Astrocyte (in vitro differentiated cells and primary cell): ENCODE measurements at regions not wholly inside any gene's neighbourhood (a gene's known extent, or its start where the extent isn't known, plus 50 kb on each side); places are given as distances from the start of the nearest gene placed in this dataset.

Source experiments
- DNase-seq: peaks from one replicate; pipeline ENCODE4 v3.0.0-alpha.2; 2010; ENCODE audit warnings: low read depth
- FAIRE-seq: peaks from 2 replicates; lab custom pipeline; 2011; peaks lifted over from hg19 to GRCh38; lab: Jason Lieb, UNC
- H2AFZ ChIP-seq: 2 replicates; pipeline ENCODE4 v1.6.0; 2012; ENCODE audit warnings: low read depth, low read length, inconsistent platforms
- H3K27ac ChIP-seq: 2 replicates; pipeline ENCODE4 v1.5.1; 2011; ENCODE audit warnings: low read depth, low read length, inconsistent platforms
- H3K27me3 ChIP-seq: 2 replicates; pipeline ENCODE4 v1.6.0; 2011; ENCODE audit warnings: low read length, inconsistent platforms; ENCODE audit not compliant: insufficient read depth
- H3K36me3 ChIP-seq: 2 replicates; pipeline ENCODE4 v1.5.1; 2011; ENCODE audit warnings: low read length, inconsistent platforms; ENCODE audit not compliant: insufficient read depth
- H3K4me1 ChIP-seq: 2 replicates; pipeline ENCODE4 v1.5.1; 2011; ENCODE audit warnings: low read length, inconsistent platforms; ENCODE audit not compliant: insufficient read depth
- H3K4me2 ChIP-seq: 2 replicates; pipeline ENCODE4 v1.6.0; 2012; ENCODE audit warnings: low read length, inconsistent platforms
- H3K4me3 ChIP-seq: 2 replicates; pipeline ENCODE4 v1.5.1; 2011; ENCODE audit warnings: low read depth, mild to moderate bottlenecking, low read length, inconsistent platforms; ENCODE audit not compliant: insufficient read depth
- H3K79me2 ChIP-seq: 2 replicates; pipeline ENCODE4 v1.6.0; 2012; ENCODE audit warnings: mild to moderate bottlenecking, low read length, inconsistent platforms; ENCODE audit not compliant: insufficient read depth
- H3K9ac ChIP-seq: 2 replicates; pipeline ENCODE4 v1.6.0; 2012; ENCODE audit warnings: mild to moderate bottlenecking, low read length, inconsistent platforms
- H3K9me3 ChIP-seq: 2 replicates; pipeline ENCODE4 v1.5.1; 2012; ENCODE audit warnings: low read depth, mild to moderate bottlenecking, low read length, inconsistent platforms; ENCODE audit not compliant: insufficient read depth
- H4K20me1 ChIP-seq: 2 replicates; pipeline ENCODE4 v1.6.0; 2012; ENCODE audit warnings: low read length, inconsistent platforms; ENCODE audit not compliant: insufficient read depth
- H3K27ac Mint-ChIP-seq: one replicate; pipeline ENCODE4 v1.8.0; 2021; ENCODE audit warnings: mild to moderate bottlenecking, mixed read lengths; ENCODE audit not compliant: unreplicated experiment
- H3K27me3 Mint-ChIP-seq: one replicate; pipeline ENCODE4 v1.8.0; 2021; ENCODE audit warnings: low read depth, mixed read lengths; ENCODE audit not compliant: unreplicated experiment
- H3K36me3 Mint-ChIP-seq: one replicate; pipeline ENCODE4 v1.8.0; 2021; ENCODE audit warnings: low read depth, mixed read lengths; ENCODE audit not compliant: unreplicated experiment
- H3K4me1 Mint-ChIP-seq: one replicate; pipeline ENCODE4 v1.8.0; 2021; ENCODE audit warnings: low read depth, mixed read lengths; ENCODE audit not compliant: unreplicated experiment
- H3K4me3 Mint-ChIP-seq: one replicate; pipeline ENCODE4 v1.8.0; 2021; ENCODE audit warnings: mild to moderate bottlenecking, moderate library complexity, mixed read lengths; ENCODE audit not compliant: unreplicated experiment
- H3K9me3 Mint-ChIP-seq: one replicate; pipeline ENCODE4 v1.8.0; 2021; ENCODE audit warnings: mild to moderate bottlenecking, mixed read lengths; ENCODE audit not compliant: unreplicated experiment
- EZH2 ChIP-seq: IDR thresholded peaks from 2 replicates; pipeline ENCODE4 v1.6.1; 2012; ENCODE audit warnings: mild to moderate bottlenecking, low read length, inconsistent platforms; ENCODE audit not compliant: insufficient read depth
- TF ChIP-seq, protein P1 (sequence below): IDR thresholded peaks from 2 replicates; pipeline ENCODE4 v1.5.1; 2011; ENCODE audit warnings: low read depth, mild to moderate bottlenecking, inconsistent platforms, low read length, moderate library complexity; ENCODE audit not compliant: insufficient read depth

DNA sequence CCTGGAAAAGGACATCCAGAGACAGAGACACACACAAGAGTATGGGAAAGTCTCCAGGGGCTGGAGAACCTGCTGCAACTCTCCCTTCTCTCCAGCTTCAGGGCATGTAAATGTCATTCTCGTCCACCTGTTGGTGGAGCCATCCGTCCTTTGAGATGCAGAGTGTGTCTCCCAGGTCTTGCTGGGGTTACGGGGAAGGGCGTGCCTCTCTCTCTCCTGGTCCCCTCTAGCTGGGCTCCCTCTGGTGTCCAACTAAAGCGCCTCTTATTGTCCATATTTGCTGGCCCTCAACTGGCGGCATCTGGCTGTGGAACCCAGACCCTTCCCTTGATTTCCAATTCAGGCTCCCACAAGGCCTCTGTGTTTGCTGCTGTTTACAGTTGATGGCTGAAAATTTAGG is 244.1 kb downstream of the BMP7 start:
- Histone ChIP-seq H3K27ac (no peak overlapping the region), H2AFZ (no peak overlapping the region), H3K4me3 (no peak overlapping the region), H4K20me1 (no peaks in the 10 kb centered on the region), H3K36me3 (no peaks in the 10 kb centered on the region), H3K4me1 (peaks cover 3% of the 10 kb centered on the region), H3K27me3 (peaks cover 12% of the 10 kb centered on the region), H3K9me3 (peaks cover 7% of the 10 kb centered on the region), H3K9ac (no peak overlapping the region), H3K79me2 (no peaks in the 10 kb centered on the region), H3K4me2 (no peak overlapping the region)
- no peak overlapping the region for H3K27ac Mint-ChIP-seq
- peaks cover 49% of the 10 kb centered on the region for H3K27me3 Mint-ChIP-seq
- peaks cover 8% of the 10 kb centered on the region for H3K9me3 Mint-ChIP-seq
- H3K4me1 Mint-ChIP-seq, result peaks cover 5% of the 10 kb centered on the region
- TF ChIP-seq EZH2, result no peak
- TF ChIP-seq, protein P1, sequence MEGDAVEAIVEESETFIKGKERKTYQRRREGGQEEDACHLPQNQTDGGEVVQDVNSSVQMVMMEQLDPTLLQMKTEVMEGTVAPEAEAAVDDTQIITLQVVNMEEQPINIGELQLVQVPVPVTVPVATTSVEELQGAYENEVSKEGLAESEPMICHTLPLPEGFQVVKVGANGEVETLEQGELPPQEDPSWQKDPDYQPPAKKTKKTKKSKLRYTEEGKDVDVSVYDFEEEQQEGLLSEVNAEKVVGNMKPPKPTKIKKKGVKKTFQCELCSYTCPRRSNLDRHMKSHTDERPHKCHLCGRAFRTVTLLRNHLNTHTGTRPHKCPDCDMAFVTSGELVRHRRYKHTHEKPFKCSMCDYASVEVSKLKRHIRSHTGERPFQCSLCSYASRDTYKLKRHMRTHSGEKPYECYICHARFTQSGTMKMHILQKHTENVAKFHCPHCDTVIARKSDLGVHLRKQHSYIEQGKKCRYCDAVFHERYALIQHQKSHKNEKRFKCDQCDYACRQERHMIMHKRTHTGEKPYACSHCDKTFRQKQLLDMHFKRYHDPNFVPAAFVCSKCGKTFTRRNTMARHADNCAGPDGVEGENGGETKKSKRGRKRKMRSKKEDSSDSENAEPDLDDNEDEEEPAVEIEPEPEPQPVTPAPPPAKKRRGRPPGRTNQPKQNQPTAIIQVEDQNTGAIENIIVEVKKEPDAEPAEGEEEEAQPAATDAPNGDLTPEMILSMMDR, result no peak
- H3K4me3 Mint-ChIP-seq, result no peak overlapping the region
- FAIRE-seq, result no peak
- H3K36me3 Mint-ChIP-seq, result no peaks in the 10 kb centered on the region
- DNase-seq, result no peak

DNA sequence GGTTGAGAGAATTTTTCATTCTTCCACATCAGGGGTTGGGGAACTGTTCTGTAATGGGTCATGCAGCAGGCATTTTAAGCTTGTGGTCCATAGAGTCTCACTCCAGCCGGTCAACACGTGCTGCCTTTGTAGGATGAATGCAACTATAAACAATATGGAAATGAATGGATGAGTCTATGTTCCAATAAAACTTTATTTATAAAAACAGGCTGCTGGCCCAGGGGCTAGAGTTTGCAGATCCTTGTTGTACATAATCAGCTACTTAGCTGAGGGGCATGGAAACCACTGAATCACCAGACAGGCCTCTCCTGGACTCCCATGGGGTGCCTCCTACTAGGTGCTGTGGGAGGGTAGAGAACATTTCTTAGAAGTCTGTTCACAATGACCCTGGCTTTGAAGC is 243.4 kb downstream of the BMP7 start:
- Mint-ChIP-seq H3K36me3 (no peaks in the 10 kb centered on the region), H3K27ac (no peak overlapping the region), H3K4me3 (no peak overlapping the region), H3K27me3 (peaks cover 52% of the 10 kb centered on the region), H3K9me3 (peaks cover 8% of the 10 kb centered on the region), H3K4me1 (peaks cover 5% of the 10 kb centered on the region)
- H3K36me3 ChIP-seq, result no peaks in the 10 kb centered on the region
- TF ChIP-seq EZH2, result no peak
- TF ChIP-seq, protein P1, result no peak
- peaks cover 7% of the 10 kb centered on the region for H3K9me3 ChIP-seq
- H3K4me2 ChIP-seq, result no peak overlapping the region
- H3K4me1 ChIP-seq, result peaks cover 3% of the 10 kb centered on the region
- no peaks in the 10 kb centered on the region for H4K20me1 ChIP-seq
- H3K79me2 ChIP-seq, result no peaks in the 10 kb centered on the region
- no peak for DNase-seq
- peaks cover 12% of the 10 kb centered on the region for H3K27me3 ChIP-seq
- no peak overlapping the region for H3K27ac ChIP-seq
- FAIRE-seq, result no peak
- H3K9ac ChIP-seq, result no peak overlapping the region
- no peak overlapping the region for H2AFZ ChIP-seq
- H3K4me3 ChIP-seq, result no peak overlapping the region

- Mint-ChIP-seq H3K36me3 (no peaks in the 10 kb centered on the region), H3K4me3 (no peak overlapping the region), H3K27ac (no peak overlapping the region), H3K4me1 (peaks cover 5% of the 10 kb centered on the region), H3K27me3 (peaks cover 44% of the 10 kb centered on the region), H3K9me3 (peaks cover 11% of the 10 kb centered on the region)
- TF ChIP-seq EZH2, result no peak
- TF ChIP-seq, protein P1, result no peak
- H3K4me3 ChIP-seq, result no peak overlapping the region
- H3K4me2 ChIP-seq, result no peak overlapping the region
- no peak for FAIRE-seq
- H3K9me3 ChIP-seq, result peaks cover 7% of the 10 kb centered on the region
- DNase-seq, result no peak
- H3K36me3 ChIP-seq, result no peaks in the 10 kb centered on the region
- H3K4me1 ChIP-seq, result peaks cover 3% of the 10 kb centered on the region
- H2AFZ ChIP-seq, result no peak overlapping the region
- H3K27ac ChIP-seq, result no peak overlapping the region
- H3K79me2 ChIP-seq, result no peaks in the 10 kb centered on the region
- no peaks in the 10 kb centered on the region for H4K20me1 ChIP-seq
- peaks cover 9% of the 10 kb centered on the region for H3K27me3 ChIP-seq
- no peak overlapping the region for H3K9ac ChIP-seq
Measured at GRCh38 chr20:57023997-57024396, 242.4 kb downstream of the BMP7 start.
